MCF 10A (cell line): ENCODE measurements at regions not wholly inside any gene's neighbourhood (a gene's known extent, or its start where the extent isn't known, plus 50 kb on each side); places are given as distances from the start of the nearest gene placed in this dataset.

ENCODE experiments used
- BruUV-seq: library from RNA; stranded (reverse); fragments of 400-500 nt; replicated peaks from 2 replicates; lab custom pipeline; 2021; lab: Mats Ljungman, UMichigan
- CTCF ChIA-PET: fragments of 300-600 bp; sonication (Branson Sonifier 250); formaldehyde crosslinking; extraction: SDS; loops from one replicate; lab custom pipeline; 2021; ENCODE audit warnings: antibody characterized with exemption, inconsistent platforms; lab: Yijun Ruan, JAX
- POLR2A ChIA-PET: fragments of 300-600, 350-650 bp; sonication (Branson Sonifier 250); formaldehyde crosslinking; extraction: SDS; loops from one replicate; lab custom pipeline; 2020; ENCODE audit warnings: antibody characterized with exemption, inconsistent platforms; lab: Yijun Ruan, JAX
- DNase-seq: peaks from one replicate; pipeline ENCODE4 v3.0.0-alpha.2; 2018; ENCODE audit not compliant: unreplicated experiment
- H3K27ac Mint-ChIP-seq: one replicate; pipeline ENCODE4 v1.8.0; 2022; ENCODE audit warnings: mild to moderate bottlenecking, low read depth, mixed read lengths; ENCODE audit not compliant: unreplicated experiment
- H3K27me3 Mint-ChIP-seq: one replicate; pipeline ENCODE4 v1.8.0; 2022; ENCODE audit warnings: mixed read lengths; ENCODE audit not compliant: insufficient read depth, unreplicated experiment
- H3K36me3 Mint-ChIP-seq: one replicate; pipeline ENCODE4 v1.8.0; 2022; ENCODE audit warnings: mild to moderate bottlenecking, moderate library complexity, mixed read lengths; ENCODE audit not compliant: insufficient read depth, unreplicated experiment
- H3K4me1 Mint-ChIP-seq: one replicate; pipeline ENCODE4 v1.8.0; 2022; ENCODE audit warnings: mixed read lengths; ENCODE audit not compliant: insufficient read depth, unreplicated experiment
- H3K4me3 Mint-ChIP-seq: one replicate; pipeline ENCODE4 v1.8.0; 2022; ENCODE audit warnings: mild to moderate bottlenecking, moderate library complexity, mixed read lengths; ENCODE audit not compliant: unreplicated experiment
- H3K9me3 Mint-ChIP-seq: one replicate; pipeline ENCODE4 v1.8.0; 2022; ENCODE audit warnings: mixed read lengths; ENCODE audit not compliant: unreplicated experiment
- intact Hi-C: fragments of 100-400 bp; cut with micrococcal nuclease; formaldehyde crosslinking; loops from 2 replicates; pipeline ENCODE4 v1.14.1; 2022
- TF ChIP-seq, protein P1 (sequence below): fragments of 200-600 bp; IDR thresholded peaks from one replicate; pipeline ENCODE4 v1.8.0; 2022; ENCODE audit warnings: antibody characterized with exemption, mild to moderate bottlenecking; ENCODE audit not compliant: unreplicated experiment

DNA sequence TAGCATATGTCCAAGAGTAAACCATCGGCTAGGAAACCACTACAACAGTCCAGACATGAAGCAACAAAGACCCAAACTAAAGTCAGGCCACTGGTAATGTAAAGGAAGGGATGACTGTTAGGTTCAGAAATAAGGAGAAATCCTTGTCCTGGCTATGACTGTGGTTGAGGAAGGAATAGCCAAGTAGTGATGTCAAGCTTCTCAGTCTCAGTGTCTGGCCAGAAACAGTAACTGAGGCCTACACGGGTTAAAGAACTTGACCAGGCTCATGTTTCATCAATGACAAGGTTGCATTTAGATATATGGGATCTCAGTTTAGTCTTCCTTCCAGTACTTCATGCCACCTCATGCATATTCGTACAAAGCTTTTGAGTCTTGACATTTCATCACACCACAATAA, 162.0 kb downstream of the ETAA1 start:
- BruUV-seq: no TSS peak
- H3K4me3 Mint-ChIP-seq: no peak overlapping the region
- H3K27me3 Mint-ChIP-seq: no peaks in the 10 kb centered on the region
- H3K27ac Mint-ChIP-seq: peak overlapping the region; percentile 97
- H3K36me3 Mint-ChIP-seq: no peaks in the 10 kb centered on the region
- CTCF ChIA-PET: no interaction called here
- POLR2A ChIA-PET: no interaction called here
- intact Hi-C loops: no loop called here
- H3K4me1 Mint-ChIP-seq: peaks cover 26% of the 10 kb centered on the region
- TF ChIP-seq, protein P1, sequence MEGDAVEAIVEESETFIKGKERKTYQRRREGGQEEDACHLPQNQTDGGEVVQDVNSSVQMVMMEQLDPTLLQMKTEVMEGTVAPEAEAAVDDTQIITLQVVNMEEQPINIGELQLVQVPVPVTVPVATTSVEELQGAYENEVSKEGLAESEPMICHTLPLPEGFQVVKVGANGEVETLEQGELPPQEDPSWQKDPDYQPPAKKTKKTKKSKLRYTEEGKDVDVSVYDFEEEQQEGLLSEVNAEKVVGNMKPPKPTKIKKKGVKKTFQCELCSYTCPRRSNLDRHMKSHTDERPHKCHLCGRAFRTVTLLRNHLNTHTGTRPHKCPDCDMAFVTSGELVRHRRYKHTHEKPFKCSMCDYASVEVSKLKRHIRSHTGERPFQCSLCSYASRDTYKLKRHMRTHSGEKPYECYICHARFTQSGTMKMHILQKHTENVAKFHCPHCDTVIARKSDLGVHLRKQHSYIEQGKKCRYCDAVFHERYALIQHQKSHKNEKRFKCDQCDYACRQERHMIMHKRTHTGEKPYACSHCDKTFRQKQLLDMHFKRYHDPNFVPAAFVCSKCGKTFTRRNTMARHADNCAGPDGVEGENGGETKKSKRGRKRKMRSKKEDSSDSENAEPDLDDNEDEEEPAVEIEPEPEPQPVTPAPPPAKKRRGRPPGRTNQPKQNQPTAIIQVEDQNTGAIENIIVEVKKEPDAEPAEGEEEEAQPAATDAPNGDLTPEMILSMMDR: no peak
- no peak for DNase-seq
- no peaks in the 10 kb centered on the region for H3K9me3 Mint-ChIP-seq

- intact Hi-C loops: loop anchor here (5.0 to 10.0 kb wide), 2 partner anchors 266 to 694 kb away; partner anchors contain the start of gene PPP3R1
- H3K9me3 Mint-ChIP-seq: no peaks in the 10 kb centered on the region
- H3K27ac Mint-ChIP-seq: peak overlapping the region; percentile 97
- TSS peak; percentile 55 for BruUV-seq
- POLR2A ChIA-PET: interaction anchor here (0.6 to 4.1 kb wide), 18 partner anchors 10 to 486 kb away, joined by 3 to 51 read pairs (median 4); no protein-coding TSS in a partner anchor
- H3K27me3 Mint-ChIP-seq: no peaks in the 10 kb centered on the region
- no peaks in the 10 kb centered on the region for H3K36me3 Mint-ChIP-seq
- TF ChIP-seq, protein P1: no peak
- H3K4me1 Mint-ChIP-seq: peaks cover 38% of the 10 kb centered on the region
- H3K4me3 Mint-ChIP-seq: peak overlapping the region; percentile 46
- no peak for DNase-seq
- CTCF ChIA-PET: interaction anchor here (0.6 to 1.6 kb wide), 6 partner anchors 11 to 707 kb away, joined by 3 to 4 read pairs (median 3); no protein-coding TSS in a partner anchor
Observed at GRCh38 chr2:67560771-67561456, 163.8 kb downstream of the ETAA1 start.

GRCh38 chr2:67561457-67561965, 164.4 kb downstream of the ETAA1 start:
- Mint-ChIP-seq H3K9me3 (no peaks in the 10 kb centered on the region), H3K36me3 (no peaks in the 10 kb centered on the region), H3K4me1 (peaks cover 39% of the 10 kb centered on the region), H3K27me3 (no peaks in the 10 kb centered on the region), H3K4me3 (peak overlapping the region; percentile 46), H3K27ac (peak overlapping the region; percentile 97)
- peak; percentile 84 for DNase-seq
- TF ChIP-seq, protein P1: no peak
- no TSS peak for BruUV-seq
- intact Hi-C loops: loop anchor here (5.0 to 10.0 kb wide), 2 partner anchors 266 to 693 kb away; partner anchors contain the start of gene PPP3R1
- ChIA-PET POLR2A (interaction anchor here (0.6 to 4.1 kb wide), 21 partner anchors 11 to 502 kb away, joined by 3 to 51 read pairs (median 4); no protein-coding TSS in a partner anchor), CTCF (interaction anchor here (0.6 to 1.6 kb wide), 5 partner anchors 11 to 707 kb away, joined by 3 read pairs; no protein-coding TSS in a partner anchor)

- Mint-ChIP-seq H3K4me1 (peaks cover 45% of the 10 kb centered on the region), H3K4me3 (no peak overlapping the region), H3K36me3 (no peaks in the 10 kb centered on the region), H3K27ac (peak overlapping the region; percentile 78), H3K9me3 (no peaks in the 10 kb centered on the region), H3K27me3 (no peaks in the 10 kb centered on the region)
- TF ChIP-seq, protein P1: no peak
- no TSS peak for BruUV-seq
- ChIA-PET POLR2A (interaction anchor here (0.7 to 4.1 kb wide), 3 partner anchors 9 to 88 kb away, joined by 4 to 51 read pairs (median 6); no protein-coding TSS in a partner anchor), CTCF (no interaction called here)
- intact Hi-C loops: loop anchor here (5.0 to 10.0 kb wide), 2 partner anchors 263 to 691 kb away; partner anchors contain the start of gene PPP3R1
- DNase-seq: peak; percentile 36
Observed at GRCh38 chr2:67564076-67564475, 166.9 kb downstream of the ETAA1 start.
